Thyroid gland (tissue), 4 donors: ENCODE measurements at regions not wholly inside any gene's neighbourhood (a gene's known extent, or its start where the extent isn't known, plus 50 kb on each side); places are given as distances from the start of the nearest gene placed in this dataset.
"Not testable (repeated sequence)": the region's sequence is repeated elsewhere in the genome, so short reads cannot be mapped to it uniquely, and the experiment has no call there.

Experiments
- POLR2A ChIP-seq, 2 donors: fragments of 450-650 bp; IDR thresholded peaks; one replicate each; pipeline ENCODE4 v1.6.1; 2017; ENCODE audit warnings: antibody characterized with exemption in 2 of 2, mild to moderate bottlenecking in 2 of 2, moderate library complexity in 1 of 2
- TF ChIP-seq, protein P1 (sequence below), 6 experiments: fragments of 200-600 bp in 3 of 6; fragments of 450-650 bp in 3 of 6; sonication (generic) in 3 of 6; IDR thresholded peaks; one replicate each; pipeline ENCODE4 v1.5.1; 2016 to 2019; ENCODE audit warnings: antibody characterized with exemption in 6 of 6, mild to moderate bottlenecking in 2 of 6, inconsistent platforms in 1 of 6, moderate library complexity in 1 of 6

DNA sequence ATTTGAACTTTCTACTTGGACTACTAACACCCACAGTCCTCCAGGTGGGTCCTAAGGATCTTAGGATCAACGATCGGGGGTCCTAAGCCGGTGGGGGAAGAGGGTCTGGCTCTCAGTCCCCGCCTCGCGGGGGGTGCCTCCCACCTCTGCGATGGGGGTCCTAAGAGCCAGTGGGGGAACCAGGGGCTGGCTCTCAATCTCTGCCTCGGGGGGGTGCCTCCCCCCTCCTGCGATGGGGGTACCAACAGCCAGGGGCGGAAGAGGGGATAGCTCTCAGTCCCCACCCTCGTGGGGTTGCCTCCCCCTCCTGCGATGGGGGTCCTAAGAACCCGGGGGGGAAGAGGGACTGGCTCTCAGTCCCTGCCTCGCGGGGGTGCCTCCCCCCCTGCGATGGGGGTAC, 165.3 kb downstream of the ATP6V0E2 start:
- not testable (repeated sequence) for TF ChIP-seq POLR2A (IDR thresholded peaks at IDR 0.05)
- TF ChIP-seq, protein P1, sequence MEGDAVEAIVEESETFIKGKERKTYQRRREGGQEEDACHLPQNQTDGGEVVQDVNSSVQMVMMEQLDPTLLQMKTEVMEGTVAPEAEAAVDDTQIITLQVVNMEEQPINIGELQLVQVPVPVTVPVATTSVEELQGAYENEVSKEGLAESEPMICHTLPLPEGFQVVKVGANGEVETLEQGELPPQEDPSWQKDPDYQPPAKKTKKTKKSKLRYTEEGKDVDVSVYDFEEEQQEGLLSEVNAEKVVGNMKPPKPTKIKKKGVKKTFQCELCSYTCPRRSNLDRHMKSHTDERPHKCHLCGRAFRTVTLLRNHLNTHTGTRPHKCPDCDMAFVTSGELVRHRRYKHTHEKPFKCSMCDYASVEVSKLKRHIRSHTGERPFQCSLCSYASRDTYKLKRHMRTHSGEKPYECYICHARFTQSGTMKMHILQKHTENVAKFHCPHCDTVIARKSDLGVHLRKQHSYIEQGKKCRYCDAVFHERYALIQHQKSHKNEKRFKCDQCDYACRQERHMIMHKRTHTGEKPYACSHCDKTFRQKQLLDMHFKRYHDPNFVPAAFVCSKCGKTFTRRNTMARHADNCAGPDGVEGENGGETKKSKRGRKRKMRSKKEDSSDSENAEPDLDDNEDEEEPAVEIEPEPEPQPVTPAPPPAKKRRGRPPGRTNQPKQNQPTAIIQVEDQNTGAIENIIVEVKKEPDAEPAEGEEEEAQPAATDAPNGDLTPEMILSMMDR (IDR thresholded peaks at IDR 0.05), result not testable (repeated sequence)
